Stimulated activated effector memory CD8-positive, alpha-beta T cell treated with anti-CD3 and anti-CD28 coated beads, Interleukin-12 subunit alpha, Interleukin-12 subunit beta, amount 100 ng/mL, for 72 hours (primary cell): ENCODE measurements at regions not wholly inside any gene's neighbourhood (a gene's known extent, or its start where the extent isn't known, plus 50 kb on each side); places are given as distances from the start of the nearest gene placed in this dataset.
A peak's percentile ranks its signal among the peaks of the same experiment; 100 is the strongest.

Experiments used
- ATAC-seq: fragments of 150-1000 bp; cut with Tn5 transposase; 2 replicates; pipeline ENCODE4 v1.10.0; 2021
- DNase-seq, 2 donors: peaks; one replicate each; pipeline ENCODE4 v3.0.0; 2021 to 2022; ENCODE audit warnings: low spot score in 2 of 2
- H3K27ac Mint-ChIP-seq: one replicate; pipeline ENCODE4 v1.8.0; 2022; ENCODE audit warnings: mild to moderate bottlenecking, mixed read lengths
- H3K36me3 Mint-ChIP-seq: one replicate; pipeline ENCODE4 v1.8.0; 2022; ENCODE audit warnings: mild to moderate bottlenecking, mixed read lengths
- H3K4me1 Mint-ChIP-seq: one replicate; pipeline ENCODE4 v1.8.0; 2022; ENCODE audit warnings: mixed read lengths
- H3K4me3 Mint-ChIP-seq: one replicate; pipeline ENCODE4 v1.8.0; 2022; ENCODE audit warnings: mild to moderate bottlenecking, mixed read lengths
- H3K9me3 Mint-ChIP-seq: one replicate; pipeline ENCODE4 v1.8.0; 2022; ENCODE audit warnings: mixed read lengths

- Mint-ChIP-seq H3K4me3 (no peak overlapping the region), H3K36me3 (no peaks in the 10 kb centered on the region), H3K4me1 (no peaks in the 10 kb centered on the region), H3K9me3 (peaks cover 12% of the 10 kb centered on the region), H3K27ac (no peak overlapping the region)
- DNase-seq (no peak), ATAC-seq (no peak)
Measured at GRCh38 chr4:171667906-171668305, 145.3 kb upstream of the GALNTL6 start.

- no peaks in the 10 kb centered on the region for H3K4me1 Mint-ChIP-seq
- H3K36me3 Mint-ChIP-seq: no peaks in the 10 kb centered on the region
- no peak overlapping the region for H3K4me3 Mint-ChIP-seq
- peaks cover 28% of the 10 kb centered on the region for H3K9me3 Mint-ChIP-seq
- ATAC-seq (peak; percentile 26), DNase-seq (no peak)
- H3K27ac Mint-ChIP-seq: no peak overlapping the region
Measured at GRCh38 chr4:171651071-171651470, 162.1 kb upstream of the GALNTL6 start.

DNA sequence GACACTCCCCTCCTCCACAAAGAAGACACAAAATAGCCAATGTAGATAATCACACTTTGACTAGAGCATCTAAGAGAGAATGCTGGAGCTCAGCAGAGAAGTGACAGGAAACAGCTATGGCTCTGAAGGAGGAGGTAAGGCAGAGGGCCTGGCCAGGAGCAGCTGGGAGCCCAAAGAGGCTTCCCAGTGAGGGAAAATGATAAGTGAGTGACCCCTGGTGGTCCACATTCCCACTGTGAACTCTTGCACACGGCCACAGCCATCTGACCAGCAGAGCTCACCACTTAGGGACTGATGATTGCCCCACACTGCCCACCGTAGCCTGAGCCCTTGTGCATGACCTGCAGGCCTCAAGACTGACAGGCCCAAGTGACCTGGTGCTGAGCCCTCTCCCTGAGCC is 162.7 kb upstream of the GALNTL6 start:
- Mint-ChIP-seq H3K27ac (no peak overlapping the region), H3K9me3 (peaks cover 29% of the 10 kb centered on the region), H3K4me1 (no peaks in the 10 kb centered on the region), H3K4me3 (no peak overlapping the region), H3K36me3 (no peaks in the 10 kb centered on the region)
- DNase-seq (no peak), ATAC-seq (peak; percentile 11)

DNA sequence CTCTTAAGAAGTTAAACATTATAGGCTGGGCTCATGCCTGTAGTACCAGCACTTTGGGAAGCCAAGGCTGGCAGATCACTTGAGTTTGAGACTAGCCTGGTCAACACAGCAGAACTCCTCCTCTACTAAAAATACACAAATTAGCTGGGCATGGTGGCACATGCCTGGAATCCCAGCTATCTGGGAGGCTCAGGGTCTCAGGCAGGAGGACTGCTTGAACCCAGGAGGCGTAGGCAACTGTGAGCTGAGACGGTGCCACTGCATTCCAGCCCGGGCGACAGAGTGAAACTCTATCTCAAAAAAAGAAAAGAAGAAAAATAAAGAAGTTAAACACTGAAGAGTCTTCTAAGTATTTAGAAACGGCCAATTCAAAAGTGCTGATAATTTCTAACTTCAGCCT is 164.3 kb upstream of the GALNTL6 start:
- Mint-ChIP-seq H3K27ac (no peak overlapping the region), H3K36me3 (no peaks in the 10 kb centered on the region), H3K9me3 (peaks cover 18% of the 10 kb centered on the region), H3K4me1 (no peaks in the 10 kb centered on the region), H3K4me3 (no peak overlapping the region)
- ATAC-seq: no peak
- DNase-seq: no peak

DNA sequence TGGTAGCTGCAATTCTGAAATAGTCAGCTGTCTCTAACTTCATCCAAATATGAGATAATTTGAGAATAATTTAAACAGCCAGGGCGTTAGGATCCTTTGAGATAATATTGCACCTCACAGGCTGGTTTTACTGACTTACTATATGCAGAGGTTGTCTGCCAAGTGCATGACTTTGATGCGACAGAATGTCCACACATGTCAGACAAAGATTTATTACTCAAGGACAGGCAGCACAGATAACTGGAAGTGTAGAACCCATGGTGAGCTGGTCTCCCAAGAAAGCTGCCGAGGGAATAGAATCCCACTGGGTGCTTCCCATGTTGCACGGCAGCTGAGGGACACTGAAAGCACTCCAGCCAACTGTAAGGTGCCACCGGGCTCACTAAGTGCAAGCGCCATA is 166.2 kb upstream of the GALNTL6 start:
- DNase-seq: no peak
- Mint-ChIP-seq H3K27ac (no peak overlapping the region), H3K9me3 (peaks cover 9% of the 10 kb centered on the region), H3K4me1 (no peaks in the 10 kb centered on the region), H3K4me3 (no peak overlapping the region), H3K36me3 (no peaks in the 10 kb centered on the region)
- no peak for ATAC-seq

- Mint-ChIP-seq H3K4me1 (no peaks in the 10 kb centered on the region), H3K4me3 (no peak overlapping the region), H3K9me3 (peaks cover 10% of the 10 kb centered on the region), H3K36me3 (no peaks in the 10 kb centered on the region), H3K27ac (no peak overlapping the region)
- ATAC-seq (no peak), DNase-seq (no peak)
Measured at GRCh38 chr4:171644430-171645057, 168.7 kb upstream of the GALNTL6 start.

GRCh38 chr4:171639540-171639939 is 173.7 kb upstream of the GALNTL6 start:
- peak; percentile 31 for ATAC-seq
- no peak for DNase-seq
- Mint-ChIP-seq H3K4me3 (no peak overlapping the region), H3K27ac (no peak overlapping the region), H3K9me3 (peaks cover 9% of the 10 kb centered on the region), H3K36me3 (no peaks in the 10 kb centered on the region), H3K4me1 (no peaks in the 10 kb centered on the region)

DNA sequence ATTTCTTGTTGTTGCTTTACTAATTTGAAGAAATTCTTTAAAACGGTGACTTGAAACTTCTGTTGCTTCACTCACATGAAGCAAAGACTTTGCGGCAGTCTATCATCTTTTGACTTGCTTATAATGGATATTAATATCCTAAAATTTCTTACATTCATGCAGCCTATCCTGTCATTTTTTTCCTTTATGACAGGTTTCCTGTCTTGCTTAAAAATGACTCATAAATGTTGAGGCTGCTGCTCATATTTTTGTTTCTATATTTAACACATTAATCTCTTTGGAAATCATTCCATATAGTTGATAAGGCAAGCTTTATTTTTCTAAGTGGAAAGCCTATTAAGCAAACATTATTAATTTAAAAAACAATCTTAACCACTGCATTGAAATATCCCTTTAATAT is 176.6 kb upstream of the GALNTL6 start:
- Mint-ChIP-seq H3K9me3 (peaks cover 19% of the 10 kb centered on the region), H3K4me3 (no peak overlapping the region), H3K36me3 (no peaks in the 10 kb centered on the region), H3K4me1 (no peaks in the 10 kb centered on the region), H3K27ac (no peak overlapping the region)
- no peak for DNase-seq
- no peak for ATAC-seq

DNA sequence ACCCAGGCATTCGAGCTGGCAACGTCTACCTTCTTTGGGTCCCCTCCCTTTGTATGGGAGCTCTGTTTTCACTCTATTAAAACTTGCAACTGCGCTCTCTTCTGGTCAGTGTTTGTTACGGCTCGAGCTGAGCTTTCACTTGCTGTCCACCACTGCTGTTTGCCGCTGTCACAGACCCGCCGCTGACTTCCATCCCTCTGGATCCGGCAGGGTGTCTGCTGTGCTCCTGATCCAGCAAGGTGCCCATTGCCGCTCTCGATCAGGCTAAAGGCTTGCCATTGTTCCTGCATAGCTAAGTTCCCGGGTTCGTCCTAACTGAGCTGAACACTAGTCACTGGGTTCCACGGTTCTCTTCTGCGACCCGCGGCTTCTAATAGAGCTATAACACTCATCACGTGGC is 183.5 kb upstream of the GALNTL6 start:
- Mint-ChIP-seq H3K9me3 (peaks cover 19% of the 10 kb centered on the region), H3K27ac (no peak overlapping the region), H3K4me1 (no peaks in the 10 kb centered on the region), H3K36me3 (no peaks in the 10 kb centered on the region), H3K4me3 (no peak overlapping the region)
- no peak for DNase-seq
- ATAC-seq: no peak

GRCh38 chr4:171629182-171629581 is 184.0 kb upstream of the GALNTL6 start:
- DNase-seq (no peak), ATAC-seq (no peak)
- Mint-ChIP-seq H3K4me1 (no peaks in the 10 kb centered on the region), H3K4me3 (no peak overlapping the region), H3K36me3 (no peaks in the 10 kb centered on the region), H3K27ac (no peak overlapping the region), H3K9me3 (peaks cover 15% of the 10 kb centered on the region)

DNA sequence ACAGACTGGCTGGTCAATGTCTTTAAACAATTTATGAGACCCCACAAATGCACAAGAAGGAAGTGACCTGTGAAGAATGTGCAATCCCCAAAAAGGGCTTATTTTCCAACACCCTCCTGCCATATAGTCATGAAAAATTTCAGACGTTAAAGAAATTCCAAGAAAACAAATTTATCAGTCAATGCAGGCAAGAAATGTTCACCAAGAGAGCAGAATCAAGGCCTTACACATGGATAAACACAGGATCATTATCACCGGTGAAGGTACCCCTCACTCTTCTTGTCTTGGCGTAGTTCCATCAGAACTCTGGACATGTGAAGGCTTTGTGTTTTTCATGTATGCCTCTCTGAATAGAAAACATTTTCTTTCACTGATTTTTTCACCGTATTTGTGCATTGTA is 186.7 kb upstream of the GALNTL6 start:
- Mint-ChIP-seq H3K36me3 (no peaks in the 10 kb centered on the region), H3K9me3 (peaks cover 10% of the 10 kb centered on the region), H3K27ac (no peak overlapping the region), H3K4me3 (no peak overlapping the region), H3K4me1 (no peaks in the 10 kb centered on the region)
- DNase-seq: no peak
- ATAC-seq: no peak

- DNase-seq (no peak), ATAC-seq (no peak)
- Mint-ChIP-seq H3K4me3 (no peak overlapping the region), H3K27ac (no peak overlapping the region), H3K4me1 (no peaks in the 10 kb centered on the region), H3K36me3 (no peaks in the 10 kb centered on the region), H3K9me3 (peaks cover 10% of the 10 kb centered on the region)
Measured at GRCh38 chr4:171622729-171623128, 190.5 kb upstream of the GALNTL6 start.

GRCh38 chr4:171621646-171622045 is 191.6 kb upstream of the GALNTL6 start:
- no peaks in the 10 kb centered on the region for H3K36me3 Mint-ChIP-seq
- no peak overlapping the region for H3K4me3 Mint-ChIP-seq
- no peaks in the 10 kb centered on the region for H3K4me1 Mint-ChIP-seq
- H3K27ac Mint-ChIP-seq: no peak overlapping the region
- no peak for ATAC-seq
- H3K9me3 Mint-ChIP-seq: peaks cover 14% of the 10 kb centered on the region
- no peak for DNase-seq

GRCh38 chr4:171612907-171613306 is 200.3 kb upstream of the GALNTL6 start:
- H3K9me3 Mint-ChIP-seq: peaks cover 17% of the 10 kb centered on the region
- no peak for ATAC-seq
- no peak overlapping the region for H3K4me3 Mint-ChIP-seq
- no peak for DNase-seq
- H3K4me1 Mint-ChIP-seq: no peaks in the 10 kb centered on the region
- no peaks in the 10 kb centered on the region for H3K36me3 Mint-ChIP-seq
- H3K27ac Mint-ChIP-seq: no peak overlapping the region

DNA sequence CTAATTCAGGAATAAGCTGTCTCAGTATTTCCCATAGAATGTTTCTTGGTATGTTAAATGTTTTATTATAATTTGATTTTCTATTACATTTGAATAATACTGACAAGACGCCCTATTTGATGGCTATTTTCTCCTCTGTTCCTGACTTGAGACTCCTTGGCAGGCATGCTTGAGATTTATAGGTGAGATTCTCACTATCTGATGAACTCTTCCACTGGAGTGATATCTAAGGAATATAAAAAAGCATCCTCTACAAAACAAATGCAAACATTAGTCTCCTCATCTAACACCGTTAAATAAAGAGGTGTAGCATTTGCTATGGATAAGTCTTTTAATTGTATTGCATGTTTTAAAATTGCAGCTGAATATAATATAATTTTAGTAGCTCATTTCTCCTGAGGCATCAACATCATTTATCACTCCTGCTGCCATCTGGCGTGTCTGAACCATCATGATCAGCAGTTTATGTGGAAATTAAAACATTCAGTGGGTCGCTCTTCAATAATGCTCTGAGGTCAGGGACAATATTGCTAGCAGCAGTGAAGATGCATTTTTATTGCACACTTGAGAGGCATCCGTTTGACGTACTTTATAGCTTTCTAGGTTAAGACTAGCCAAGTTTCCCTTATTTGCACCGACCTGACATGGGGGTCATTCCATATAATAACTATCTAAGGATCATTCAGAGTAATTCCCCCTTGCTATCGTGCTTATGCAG is 210.4 kb upstream of the GALNTL6 start:
- no peaks in the 10 kb centered on the region for H3K4me1 Mint-ChIP-seq
- H3K9me3 Mint-ChIP-seq: peaks cover 14% of the 10 kb centered on the region
- ATAC-seq: no peak
- no peak for DNase-seq
- H3K36me3 Mint-ChIP-seq: no peaks in the 10 kb centered on the region
- H3K27ac Mint-ChIP-seq: no peak overlapping the region
- no peak overlapping the region for H3K4me3 Mint-ChIP-seq

GRCh38 chr4:171601091-171601490 is 212.1 kb upstream of the GALNTL6 start:
- no peaks in the 10 kb centered on the region for H3K4me1 Mint-ChIP-seq
- no peak for ATAC-seq
- no peak overlapping the region for H3K4me3 Mint-ChIP-seq
- peaks cover 9% of the 10 kb centered on the region for H3K9me3 Mint-ChIP-seq
- H3K36me3 Mint-ChIP-seq: no peaks in the 10 kb centered on the region
- H3K27ac Mint-ChIP-seq: no peak overlapping the region
- DNase-seq: no peak
